ENCODE measurements at regions not wholly inside any gene's neighbourhood (a gene's known extent, or its start where the extent isn't known, plus 50 kb on each side); places are given as distances from the start of the nearest gene placed in this dataset.

- H3K9me2 ChIP-seq (replicated peaks; ENCODE audit: low read depth, low read length): no peaks in the 10 kb centered on the region
- no peaks in the 10 kb centered on the region for H4K20me1 ChIP-seq (ENCODE audit: insufficient read depth, low read length, poor library complexity, severe bottlenecking)
- peaks cover 14% of the 10 kb centered on the region for H3K4me1 ChIP-seq (ENCODE audit: insufficient read depth, low read length, poor library complexity, severe bottlenecking)
Observed at GRCh38 chr1:94769551-94769950, 50.6 kb upstream of the SLC44A3 start.

GRCh38 chr1:94768036-94768435, 52.1 kb upstream of the SLC44A3 start:
- Histone ChIP-seq H3K4me2 (ENCODE audit: low read depth, low read length, poor library complexity, severe bottlenecking) (no peak overlapping the region), H3K27me3 (ENCODE audit: insufficient read depth, low read length, poor library complexity, severe bottlenecking) (no peaks in the 10 kb centered on the region), H3K9me2 (replicated peaks; ENCODE audit: low read depth, low read length) (no peaks in the 10 kb centered on the region), H3F3A (ENCODE audit: low read depth) (no peaks in the 10 kb centered on the region), H3K9ac (ENCODE audit: low read depth, low read length, poor library complexity, severe bottlenecking) (no peak overlapping the region), H4K20me1 (ENCODE audit: insufficient read depth, low read length, poor library complexity, severe bottlenecking) (no peaks in the 10 kb centered on the region), H3K4me3 (ENCODE audit: low read length, poor library complexity, severe bottlenecking) (no peak overlapping the region), H2AFZ (ENCODE audit: low read length) (no peak overlapping the region), H3K4me1 (ENCODE audit: insufficient read depth, low read length, poor library complexity, severe bottlenecking) (peaks cover 3% of the 10 kb centered on the region), H3K9me3 (ENCODE audit: insufficient read depth, low read depth, low read length) (no peaks in the 10 kb centered on the region), H3K79me2 (ENCODE audit: insufficient read depth, low read length) (no peaks in the 10 kb centered on the region), H3K36me3 (ENCODE audit: insufficient read depth, low read length) (no peaks in the 10 kb centered on the region)
- no peak for TF ChIP-seq EZH2phosphoT487 (IDR thresholded peaks at IDR 0.05; ENCODE audit: borderline replicate concordance)
- no peak for TF ChIP-seq CTCF (conservative IDR thresholded peaks at IDR 0.05; ENCODE audit: low read length)

More at GRCh38 chr1:94769551-94769950, 50.6 kb upstream of the SLC44A3 start:
- Histone ChIP-seq H3K4me3 (ENCODE audit: low read length, poor library complexity, severe bottlenecking) (no peak overlapping the region), H3K27me3 (ENCODE audit: insufficient read depth, low read length, poor library complexity, severe bottlenecking) (no peaks in the 10 kb centered on the region), H3K4me2 (ENCODE audit: low read depth, low read length, poor library complexity, severe bottlenecking) (no peak overlapping the region), H3K9ac (ENCODE audit: low read depth, low read length, poor library complexity, severe bottlenecking) (no peak overlapping the region), H3K79me2 (ENCODE audit: insufficient read depth, low read length) (no peaks in the 10 kb centered on the region), H3F3A (ENCODE audit: low read depth) (no peaks in the 10 kb centered on the region), H3K36me3 (ENCODE audit: insufficient read depth, low read length) (no peaks in the 10 kb centered on the region), H2AFZ (ENCODE audit: low read length) (no peak overlapping the region), H3K9me3 (ENCODE audit: insufficient read depth, low read depth, low read length) (no peaks in the 10 kb centered on the region)
- no peak for TF ChIP-seq EZH2phosphoT487 (IDR thresholded peaks at IDR 0.05; ENCODE audit: borderline replicate concordance)
- no peak for TF ChIP-seq CTCF (conservative IDR thresholded peaks at IDR 0.05; ENCODE audit: low read length)

GRCh38 chr1:94765958-94766357, 54.2 kb upstream of the SLC44A3 start:
- H4K20me1 ChIP-seq (ENCODE audit: insufficient read depth, low read length, poor library complexity, severe bottlenecking): no peaks in the 10 kb centered on the region
- H3K79me2 ChIP-seq (ENCODE audit: insufficient read depth, low read length): no peaks in the 10 kb centered on the region
- no peaks in the 10 kb centered on the region for H3K36me3 ChIP-seq (ENCODE audit: insufficient read depth, low read length)
- no peaks in the 10 kb centered on the region for H3K9me3 ChIP-seq (ENCODE audit: insufficient read depth, low read depth, low read length)
- no peaks in the 10 kb centered on the region for H3K4me1 ChIP-seq (ENCODE audit: insufficient read depth, low read length, poor library complexity, severe bottlenecking)
- H3K4me3 ChIP-seq (ENCODE audit: low read length, poor library complexity, severe bottlenecking): no peak overlapping the region
- no peak for TF ChIP-seq EZH2phosphoT487 (IDR thresholded peaks at IDR 0.05; ENCODE audit: borderline replicate concordance)
- TF ChIP-seq CTCF (conservative IDR thresholded peaks at IDR 0.05; ENCODE audit: low read length): no peak
- no peak overlapping the region for H3K4me2 ChIP-seq (ENCODE audit: low read depth, low read length, poor library complexity, severe bottlenecking)
- H3K27me3 ChIP-seq (ENCODE audit: insufficient read depth, low read length, poor library complexity, severe bottlenecking): no peaks in the 10 kb centered on the region
- H3F3A ChIP-seq (ENCODE audit: low read depth): no peaks in the 10 kb centered on the region
- no peaks in the 10 kb centered on the region for H3K9me2 ChIP-seq (replicated peaks; ENCODE audit: low read depth, low read length)
- no peak overlapping the region for H2AFZ ChIP-seq (ENCODE audit: low read length)
- H3K9ac ChIP-seq (ENCODE audit: low read depth, low read length, poor library complexity, severe bottlenecking): no peak overlapping the region
